ENCODE measurements at regions not wholly inside any gene's neighbourhood (a gene's known extent, or its start where the extent isn't known, plus 50 kb on each side); places are given as distances from the start of the nearest gene placed in this dataset.

GRCh38 chr4:135201081-135201480, 999.5 kb upstream of the PABPC4L start:
- no peak overlapping the region for H2AFZ ChIP-seq
- H4K20me1 ChIP-seq (ENCODE audit: insufficient read depth): no peaks in the 10 kb centered on the region
- in situ Hi-C loops (cut with MboI): no loop called here
- no peak overlapping the region for H3K9ac ChIP-seq
- TF ChIP-seq EZH2 (IDR thresholded peaks at IDR 0.05; ENCODE audit: insufficient read depth, poor library complexity, severe bottlenecking): no peak
- TF ChIP-seq EZH2phosphoT487 (IDR thresholded peaks at IDR 0.05; ENCODE audit: insufficient read depth, low read depth): no peak
- H3K79me2 ChIP-seq (ENCODE audit: insufficient read depth): no peaks in the 10 kb centered on the region
- H3K9me3 ChIP-seq (ENCODE audit: low read depth): peaks cover 4% of the 10 kb centered on the region
- no peak overlapping the region for H3K27ac ChIP-seq
- no peaks in the 10 kb centered on the region for H3F3A ChIP-seq (ENCODE audit: insufficient read depth)
- H3K4me3 ChIP-seq: no peak overlapping the region
- 24 to 27% methylated on average over 5 of the region's 5 CpGs for WGBS, 2 experiments (ENCODE audit: low coverage in 1 of 2, low lambda C conversion rate in 2 of 2, missing lambda C conversion rate in 2 of 2)
- H3K9me2 ChIP-seq (ENCODE audit: insufficient read depth): no peaks in the 10 kb centered on the region
- H3K36me3 ChIP-seq (ENCODE audit: low read depth): no peaks in the 10 kb centered on the region
- no peaks in the 10 kb centered on the region for H3K27me3 ChIP-seq (replicated peaks; ENCODE audit: insufficient read depth)
- no peak overlapping the region for H3K4me2 ChIP-seq (ENCODE audit: unreplicated experiment)
- H3K4me1 ChIP-seq (ENCODE audit: insufficient read depth): no peaks in the 10 kb centered on the region
- DNase-seq: no peak

GRCh38 chr4:135197641-135198040, 996.1 kb upstream of the PABPC4L start:
- H3K27ac ChIP-seq: no peak overlapping the region
- H3K79me2 ChIP-seq (ENCODE audit: insufficient read depth): no peaks in the 10 kb centered on the region
- in situ Hi-C loops (cut with MboI): no loop called here
- no peaks in the 10 kb centered on the region for H3K9me2 ChIP-seq (ENCODE audit: insufficient read depth)
- WGBS, 2 experiments (ENCODE audit: low coverage in 1 of 2, low lambda C conversion rate in 2 of 2, missing lambda C conversion rate in 2 of 2): 0% methylated on average over 1 of the region's 1 CpG
- DNase-seq: no peak
- peaks cover 4% of the 10 kb centered on the region for H3K9me3 ChIP-seq (ENCODE audit: low read depth)
- no peaks in the 10 kb centered on the region for H4K20me1 ChIP-seq (ENCODE audit: insufficient read depth)
- no peaks in the 10 kb centered on the region for H3K27me3 ChIP-seq (replicated peaks; ENCODE audit: insufficient read depth)
- H3K4me1 ChIP-seq (ENCODE audit: insufficient read depth): no peaks in the 10 kb centered on the region
- no peaks in the 10 kb centered on the region for H3F3A ChIP-seq (ENCODE audit: insufficient read depth)
- no peak overlapping the region for H2AFZ ChIP-seq
- H3K4me2 ChIP-seq (ENCODE audit: unreplicated experiment): no peak overlapping the region
- H3K4me3 ChIP-seq: no peak overlapping the region
- H3K9ac ChIP-seq: no peak overlapping the region
- TF ChIP-seq EZH2 (IDR thresholded peaks at IDR 0.05; ENCODE audit: insufficient read depth, poor library complexity, severe bottlenecking): no peak
- no peak for TF ChIP-seq EZH2phosphoT487 (IDR thresholded peaks at IDR 0.05; ENCODE audit: insufficient read depth, low read depth)
- no peaks in the 10 kb centered on the region for H3K36me3 ChIP-seq (ENCODE audit: low read depth)

GRCh38 chr4:135194477-135194876, 992.9 kb upstream of the PABPC4L start:
- in situ Hi-C loops (cut with MboI): no loop called here
- no peak overlapping the region for H2AFZ ChIP-seq

GRCh38 chr4:135192751-135193535, 991.4 kb upstream of the PABPC4L start:
- Histone ChIP-seq H3K4me3 (no peak overlapping the region), H3F3A (ENCODE audit: insufficient read depth) (no peaks in the 10 kb centered on the region), H3K27me3 (replicated peaks; ENCODE audit: insufficient read depth) (no peaks in the 10 kb centered on the region), H3K36me3 (ENCODE audit: low read depth) (no peaks in the 10 kb centered on the region), H4K20me1 (ENCODE audit: insufficient read depth) (no peaks in the 10 kb centered on the region), H3K79me2 (ENCODE audit: insufficient read depth) (no peaks in the 10 kb centered on the region), H3K4me2 (ENCODE audit: unreplicated experiment) (no peak overlapping the region), H3K27ac (no peak overlapping the region), H3K9me2 (ENCODE audit: insufficient read depth) (no peaks in the 10 kb centered on the region), H3K9ac (no peak overlapping the region), H2AFZ (no peak overlapping the region), H3K9me3 (ENCODE audit: low read depth) (peaks cover 4% of the 10 kb centered on the region), H3K4me1 (ENCODE audit: insufficient read depth) (no peaks in the 10 kb centered on the region)
- TF ChIP-seq EZH2phosphoT487 (IDR thresholded peaks at IDR 0.05; ENCODE audit: insufficient read depth, low read depth) (no peak), EZH2 (IDR thresholded peaks at IDR 0.05; ENCODE audit: insufficient read depth, poor library complexity, severe bottlenecking) (no peak)
- in situ Hi-C loops (cut with MboI): no loop called here
- DNase-seq: no peak
- WGBS, 2 experiments (ENCODE audit: low coverage in 1 of 2, low lambda C conversion rate in 2 of 2, missing lambda C conversion rate in 2 of 2): 7 to 13% methylated on average over 2 of the region's 2 CpGs

More at GRCh38 chr4:135194477-135194876, 992.9 kb upstream of the PABPC4L start:
- no peaks in the 10 kb centered on the region for H3K36me3 ChIP-seq (ENCODE audit: low read depth)
- H3K9me3 ChIP-seq (ENCODE audit: low read depth): peaks cover 4% of the 10 kb centered on the region
- H3K79me2 ChIP-seq (ENCODE audit: insufficient read depth): no peaks in the 10 kb centered on the region
- H4K20me1 ChIP-seq (ENCODE audit: insufficient read depth): no peaks in the 10 kb centered on the region
- H3K4me2 ChIP-seq (ENCODE audit: unreplicated experiment): no peak overlapping the region
- no peak overlapping the region for H3K4me3 ChIP-seq
- DNase-seq: no peak
- no peaks in the 10 kb centered on the region for H3K9me2 ChIP-seq (ENCODE audit: insufficient read depth)
- no peak overlapping the region for H3K9ac ChIP-seq
- no peak overlapping the region for H3K27ac ChIP-seq
- TF ChIP-seq EZH2 (IDR thresholded peaks at IDR 0.05; ENCODE audit: insufficient read depth, poor library complexity, severe bottlenecking): no peak
- TF ChIP-seq EZH2phosphoT487 (IDR thresholded peaks at IDR 0.05; ENCODE audit: insufficient read depth, low read depth): no peak
- no peaks in the 10 kb centered on the region for H3F3A ChIP-seq (ENCODE audit: insufficient read depth)
- WGBS, 2 experiments (ENCODE audit: low coverage in 1 of 2, low lambda C conversion rate in 2 of 2, missing lambda C conversion rate in 2 of 2): 8 to 33% methylated on average over 1 of the region's 1 CpG
- H3K4me1 ChIP-seq (ENCODE audit: insufficient read depth): no peaks in the 10 kb centered on the region
- no peaks in the 10 kb centered on the region for H3K27me3 ChIP-seq (replicated peaks; ENCODE audit: insufficient read depth)

All from GM23248 (cell line).